Neural progenitor cell (in vitro differentiated cells): ENCODE measurements at regions not wholly inside any gene's neighbourhood (a gene's known extent, or its start where the extent isn't known, plus 50 kb on each side); places are given as distances from the start of the nearest gene placed in this dataset.

Source experiments
- EZH2 ChIP-seq: fragments of 200-600 bp; sonication (generic); IDR thresholded peaks from 2 replicates; pipeline ENCODE4 v1.6.1; 2017; ENCODE audit warnings: antibody characterized with exemption, mild to moderate bottlenecking, moderate library complexity
- TF ChIP-seq, protein P1 (sequence below): fragments of 200-600 bp; sonication (generic); IDR thresholded peaks from 2 replicates; pipeline ENCODE4 v1.5.1; 2017; ENCODE audit warnings: antibody characterized with exemption, mild to moderate bottlenecking

DNA sequence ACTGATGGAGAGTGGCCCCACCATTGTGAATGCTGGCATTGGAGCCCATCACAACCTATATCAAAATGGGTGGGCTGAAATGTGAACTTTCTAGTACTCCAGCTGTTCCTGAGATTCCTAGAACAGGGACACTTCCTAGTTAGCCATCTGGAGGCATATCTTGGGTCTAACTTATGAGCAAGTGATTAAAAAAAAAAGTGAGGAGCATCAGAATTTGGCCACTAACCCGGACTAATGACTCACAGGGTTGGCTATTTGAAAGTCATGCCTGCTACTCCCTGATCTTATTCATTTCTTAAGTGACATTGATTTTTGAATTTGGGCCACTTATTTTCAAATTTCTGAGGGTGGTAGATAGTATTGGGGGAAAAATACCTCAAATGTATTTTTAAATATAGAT, 216.6 kb downstream of the HRH4 start:
- TF ChIP-seq, protein P1, sequence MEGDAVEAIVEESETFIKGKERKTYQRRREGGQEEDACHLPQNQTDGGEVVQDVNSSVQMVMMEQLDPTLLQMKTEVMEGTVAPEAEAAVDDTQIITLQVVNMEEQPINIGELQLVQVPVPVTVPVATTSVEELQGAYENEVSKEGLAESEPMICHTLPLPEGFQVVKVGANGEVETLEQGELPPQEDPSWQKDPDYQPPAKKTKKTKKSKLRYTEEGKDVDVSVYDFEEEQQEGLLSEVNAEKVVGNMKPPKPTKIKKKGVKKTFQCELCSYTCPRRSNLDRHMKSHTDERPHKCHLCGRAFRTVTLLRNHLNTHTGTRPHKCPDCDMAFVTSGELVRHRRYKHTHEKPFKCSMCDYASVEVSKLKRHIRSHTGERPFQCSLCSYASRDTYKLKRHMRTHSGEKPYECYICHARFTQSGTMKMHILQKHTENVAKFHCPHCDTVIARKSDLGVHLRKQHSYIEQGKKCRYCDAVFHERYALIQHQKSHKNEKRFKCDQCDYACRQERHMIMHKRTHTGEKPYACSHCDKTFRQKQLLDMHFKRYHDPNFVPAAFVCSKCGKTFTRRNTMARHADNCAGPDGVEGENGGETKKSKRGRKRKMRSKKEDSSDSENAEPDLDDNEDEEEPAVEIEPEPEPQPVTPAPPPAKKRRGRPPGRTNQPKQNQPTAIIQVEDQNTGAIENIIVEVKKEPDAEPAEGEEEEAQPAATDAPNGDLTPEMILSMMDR = no peak
- TF ChIP-seq EZH2 = no peak
